Smooth muscle cell of the brain vasculature (primary cell): ENCODE measurements at regions not wholly inside any gene's neighbourhood (a gene's known extent, or its start where the extent isn't known, plus 50 kb on each side); places are given as distances from the start of the nearest gene placed in this dataset.

ENCODE experiments used
- DNase-seq: peaks from one replicate; pipeline ENCODE4 v3.0.0-alpha.2; 2012; ENCODE audit warnings: low read depth, low spot score

GRCh38 chr5:4383518-4384198, 756.5 kb upstream of the ADAMTS16 start:
- no peak for DNase-seq

GRCh38 chr5:4384649-4385048, 755.5 kb upstream of the ADAMTS16 start:
- DNase-seq = no peak

GRCh38 chr5:4386152-4386551, 754.0 kb upstream of the ADAMTS16 start:
- DNase-seq = no peak

- DNase-seq = no peak
Observed at GRCh38 chr5:4387290-4387689, 752.8 kb upstream of the ADAMTS16 start.

DNA sequence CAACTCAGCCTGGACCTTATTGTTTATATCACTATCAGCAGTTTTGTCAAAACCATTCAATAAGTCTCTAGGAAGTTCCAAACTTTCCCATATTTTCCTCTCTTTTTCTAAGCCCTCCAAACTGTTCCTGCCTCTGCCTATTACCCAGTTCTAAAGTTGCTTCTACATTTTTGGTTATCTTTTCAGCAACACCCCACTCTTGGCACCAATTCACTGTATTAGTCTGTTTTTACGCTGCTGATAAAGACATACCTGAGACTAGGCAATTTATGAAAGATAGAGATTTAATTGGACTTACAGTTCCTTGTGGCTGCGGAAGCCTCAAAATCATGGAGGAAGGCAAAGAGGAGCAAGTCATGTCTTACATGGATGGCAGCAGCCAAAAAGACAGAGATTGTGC, 744.4 kb upstream of the ADAMTS16 start:
- DNase-seq = no peak

DNA sequence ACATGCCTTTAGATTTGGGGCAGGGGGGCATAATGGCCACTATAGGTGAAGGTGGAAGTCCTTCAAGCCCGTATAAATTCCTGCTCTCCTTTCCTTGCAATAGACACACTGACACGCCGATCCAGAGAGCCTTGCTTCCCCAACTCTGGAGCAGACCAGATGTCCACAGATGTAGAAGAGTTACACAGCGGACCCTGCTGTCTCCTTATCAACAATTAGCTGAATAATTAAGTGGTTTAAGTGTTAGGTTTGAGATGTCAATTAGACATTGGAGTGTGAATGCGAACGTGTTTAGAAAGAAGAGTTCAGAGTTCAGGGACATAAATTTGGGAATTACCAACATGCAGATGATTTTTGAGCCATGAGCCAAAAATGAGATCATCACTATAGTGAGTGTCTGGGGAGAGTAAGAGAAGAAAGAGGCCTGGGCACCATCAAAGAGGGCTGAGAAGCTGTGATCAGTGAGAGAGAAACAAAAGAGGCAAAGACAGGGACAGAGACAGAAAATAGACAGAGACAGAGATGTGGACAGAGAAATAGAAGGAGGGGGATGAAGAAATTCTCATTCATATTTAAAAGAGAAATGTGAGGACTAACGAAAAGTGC, 734.4 kb upstream of the ADAMTS16 start:
- no peak for DNase-seq

DNA sequence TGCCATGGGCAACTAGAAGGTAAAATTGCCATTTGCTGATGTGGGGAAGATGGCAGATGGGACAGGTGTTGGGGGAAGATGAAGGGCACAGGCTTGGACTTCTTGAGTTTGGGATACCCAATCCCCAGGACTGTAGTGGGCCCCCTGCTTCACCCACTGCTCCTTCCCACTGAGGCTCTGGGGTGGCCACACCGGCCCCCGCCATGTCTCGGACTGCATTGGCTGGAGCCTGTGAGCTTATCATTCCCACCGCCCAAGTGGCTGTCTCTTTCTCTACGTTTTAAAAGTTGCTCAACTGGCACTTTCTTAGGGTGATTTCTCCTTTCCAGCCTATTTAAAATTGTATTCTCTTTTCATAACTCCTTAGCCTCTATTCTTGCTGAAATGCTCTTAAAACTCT, 730.0 kb upstream of the ADAMTS16 start:
- no peak for DNase-seq

GRCh38 chr5:4411664-4412063, 728.5 kb upstream of the ADAMTS16 start:
- no peak for DNase-seq

GRCh38 chr5:4413996-4414395, 726.1 kb upstream of the ADAMTS16 start:
- no peak for DNase-seq

- DNase-seq = no peak
Observed at GRCh38 chr5:4418084-4418483, 722.0 kb upstream of the ADAMTS16 start.

GRCh38 chr5:4419281-4419680, 720.8 kb upstream of the ADAMTS16 start:
- no peak for DNase-seq

DNA sequence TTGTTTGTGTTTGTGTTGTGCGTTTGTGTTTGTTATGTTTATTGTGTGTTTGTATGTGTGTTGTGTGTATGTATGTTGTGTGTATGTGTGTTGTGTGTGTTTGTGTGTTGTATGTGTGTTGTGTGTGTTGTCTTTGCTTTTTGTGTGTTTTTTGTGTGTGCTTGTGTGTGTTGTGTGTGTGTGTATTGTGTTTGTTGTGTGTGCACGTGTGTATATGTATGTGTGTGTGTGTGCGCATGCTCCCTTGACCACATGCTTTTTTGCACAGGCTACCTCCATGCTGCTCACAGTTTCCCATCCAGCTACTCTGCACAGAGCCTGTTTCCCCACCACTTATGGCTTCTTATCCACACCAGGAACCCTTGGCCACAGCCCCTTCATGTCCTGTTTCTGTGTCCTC, 720.0 kb upstream of the ADAMTS16 start:
- no peak for DNase-seq

DNA sequence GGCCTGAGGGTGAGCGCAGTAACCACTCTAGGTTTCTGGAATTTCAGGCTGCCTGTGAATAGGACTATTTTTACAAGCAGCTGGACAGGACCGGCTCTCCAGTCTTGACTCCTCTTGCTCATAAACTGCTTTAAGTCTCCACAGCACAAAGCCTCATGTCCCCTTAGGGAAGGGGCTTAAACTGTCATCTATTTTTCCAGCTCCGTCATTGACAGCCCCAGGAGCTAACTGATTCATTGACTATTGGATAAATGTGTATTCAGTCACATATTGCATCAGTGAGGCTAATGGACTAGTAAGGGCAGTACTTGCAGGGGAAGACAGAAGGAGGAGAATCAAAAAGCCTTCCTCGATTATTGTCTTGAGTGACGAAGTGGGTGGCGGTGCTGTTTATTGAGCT, 719.4 kb upstream of the ADAMTS16 start:
- DNase-seq = no peak

DNA sequence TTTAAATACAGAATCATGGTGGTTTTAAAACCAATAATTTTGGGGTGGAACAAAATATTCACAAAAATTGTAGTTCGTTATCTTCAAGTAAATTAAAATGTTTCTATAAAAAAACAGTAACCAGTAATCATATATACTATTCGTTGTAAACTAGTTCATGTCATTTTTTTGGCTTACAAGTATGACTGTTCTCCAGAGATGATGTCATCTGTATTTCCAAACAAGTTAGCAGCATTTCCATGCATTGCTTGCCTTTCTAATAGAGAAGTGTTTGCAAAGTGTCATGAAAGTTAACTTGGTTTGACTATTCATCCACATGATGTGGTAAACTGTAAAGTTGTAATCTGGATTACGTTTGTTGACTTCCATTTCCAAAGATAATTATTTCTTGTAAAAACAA, 717.9 kb upstream of the ADAMTS16 start:
- no peak for DNase-seq

DNA sequence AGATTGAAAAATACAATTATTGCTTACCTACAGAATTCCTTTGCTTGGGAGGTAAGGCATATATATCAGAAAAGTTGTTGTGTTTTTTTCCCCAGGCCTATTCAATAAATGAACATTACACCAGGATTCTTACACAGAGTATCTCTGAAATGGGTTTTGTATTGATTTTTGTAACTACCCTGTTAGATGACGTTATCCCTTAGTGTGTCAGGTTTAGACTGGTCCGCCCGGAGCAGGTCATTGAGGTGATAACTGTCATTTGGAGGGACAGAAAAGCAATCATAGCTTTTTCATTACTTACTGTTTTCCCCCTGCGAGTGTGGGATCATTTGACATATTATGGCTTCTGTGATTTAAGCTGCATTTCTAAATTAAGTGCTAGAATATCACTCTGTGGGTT, 715.2 kb upstream of the ADAMTS16 start:
- no peak for DNase-seq

GRCh38 chr5:4440536-4440935, 699.6 kb upstream of the ADAMTS16 start:
- DNase-seq = no peak

GRCh38 chr5:4442221-4442620, 697.9 kb upstream of the ADAMTS16 start:
- no peak for DNase-seq

- DNase-seq = no peak
Observed at GRCh38 chr5:4447657-4448056, 692.5 kb upstream of the ADAMTS16 start.

- DNase-seq = no peak
Observed at GRCh38 chr5:4453655-4454054, 686.5 kb upstream of the ADAMTS16 start.

DNA sequence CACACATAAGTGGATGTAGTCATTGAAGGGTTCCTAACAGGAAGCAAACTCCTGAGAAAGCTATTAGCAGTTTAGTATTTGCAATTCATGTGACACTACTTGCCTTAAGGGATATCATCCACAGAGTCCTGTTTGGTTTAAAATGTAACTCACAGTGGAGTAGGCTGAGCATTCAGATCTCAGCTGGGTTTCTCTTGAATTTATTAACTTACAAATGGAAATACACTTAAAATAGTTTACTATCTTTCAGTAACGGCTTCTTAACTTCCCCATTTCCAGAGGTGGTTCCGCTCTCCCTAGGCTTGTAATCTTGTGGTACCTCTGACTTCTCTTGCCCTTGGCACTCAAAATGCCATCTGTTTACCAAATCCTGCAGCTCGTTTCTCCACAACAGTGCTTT, 660.7 kb upstream of the ADAMTS16 start:
- DNase-seq = no peak

DNA sequence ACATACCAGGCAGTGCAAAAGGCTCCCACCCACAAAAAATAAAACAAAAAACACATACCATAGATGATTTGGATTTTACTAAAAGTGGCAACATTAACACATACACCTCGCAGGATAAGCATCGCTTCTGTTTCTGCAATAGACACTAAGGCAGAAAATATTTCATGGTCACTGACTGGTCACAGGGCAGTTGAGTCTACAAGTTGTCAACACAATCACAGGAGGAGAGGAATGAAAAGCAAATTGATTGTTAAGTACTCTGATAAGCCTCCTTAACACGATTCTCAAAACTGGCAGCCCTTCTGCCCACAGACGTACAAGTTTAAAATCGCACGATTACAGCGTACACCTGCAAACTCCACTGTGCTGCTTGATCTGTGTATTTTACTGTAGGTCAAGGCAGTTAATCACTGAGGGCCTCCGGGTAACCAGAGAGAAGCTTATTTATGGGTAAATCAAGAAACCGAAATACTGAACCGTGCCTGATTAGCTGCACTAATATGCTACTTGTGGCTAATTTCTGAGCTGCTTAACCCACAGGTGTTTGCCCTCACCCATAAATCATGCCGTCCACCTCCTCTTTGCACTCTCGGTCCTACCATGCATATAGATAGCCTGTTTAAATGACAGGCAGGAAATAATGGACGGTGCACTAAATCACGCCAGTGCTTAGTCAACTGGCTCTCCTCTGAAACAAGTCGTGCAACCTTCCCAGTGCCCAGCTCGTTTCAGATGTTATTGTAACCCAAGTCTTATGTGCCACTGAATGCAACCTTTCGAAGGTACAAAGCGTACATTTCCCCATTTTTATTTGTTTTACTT, 659.4 kb upstream of the ADAMTS16 start:
- DNase-seq = no peak

GRCh38 chr5:4487581-4487980, 652.5 kb upstream of the ADAMTS16 start:
- no peak for DNase-seq
